ENCODE measurements at regions not wholly inside any gene's neighbourhood (a gene's known extent, or its start where the extent isn't known, plus 50 kb on each side); places are given as distances from the start of the nearest gene placed in this dataset.

DNA sequence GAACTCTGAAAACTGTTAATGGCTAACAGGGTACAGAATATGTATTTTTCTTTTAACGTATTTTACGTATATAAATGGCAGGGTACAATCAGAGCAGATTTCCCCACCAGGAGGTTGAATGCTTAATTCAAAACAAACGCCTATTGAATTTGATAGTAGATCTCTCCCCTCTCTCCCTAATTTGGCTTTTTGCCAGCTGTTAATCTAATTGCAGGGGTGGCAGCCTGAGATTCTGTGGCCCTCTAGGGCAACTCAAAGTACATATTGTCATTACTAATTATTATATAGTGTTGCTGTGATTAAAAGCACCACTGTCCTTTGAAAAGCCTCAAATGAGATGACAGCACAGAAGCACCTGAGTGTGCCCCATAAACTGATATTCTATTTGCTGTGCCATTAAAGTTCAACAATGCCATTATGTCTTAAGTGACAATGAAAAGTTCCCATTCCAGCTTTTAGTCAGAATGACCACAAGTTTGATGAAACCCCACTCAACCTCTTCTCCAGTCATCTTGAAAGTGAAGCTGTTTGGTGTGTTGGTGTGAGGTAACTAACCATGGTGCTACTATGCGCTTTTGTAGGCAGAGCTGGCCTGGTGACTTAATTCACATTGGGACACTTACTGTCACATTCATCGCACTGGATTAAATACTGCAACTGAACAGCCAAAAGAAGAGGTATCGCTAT is 351.4 kb downstream of the KCNRG start:
- TF ChIP-seq CEBPB (IDR thresholded peaks at IDR 0.05; ENCODE audit: low read depth, low read length): no peak
- TF ChIP-seq SMC3 (IDR thresholded peaks at IDR 0.05; ENCODE audit: low read depth, low read length): no peak
- TF ChIP-seq, protein P1, sequence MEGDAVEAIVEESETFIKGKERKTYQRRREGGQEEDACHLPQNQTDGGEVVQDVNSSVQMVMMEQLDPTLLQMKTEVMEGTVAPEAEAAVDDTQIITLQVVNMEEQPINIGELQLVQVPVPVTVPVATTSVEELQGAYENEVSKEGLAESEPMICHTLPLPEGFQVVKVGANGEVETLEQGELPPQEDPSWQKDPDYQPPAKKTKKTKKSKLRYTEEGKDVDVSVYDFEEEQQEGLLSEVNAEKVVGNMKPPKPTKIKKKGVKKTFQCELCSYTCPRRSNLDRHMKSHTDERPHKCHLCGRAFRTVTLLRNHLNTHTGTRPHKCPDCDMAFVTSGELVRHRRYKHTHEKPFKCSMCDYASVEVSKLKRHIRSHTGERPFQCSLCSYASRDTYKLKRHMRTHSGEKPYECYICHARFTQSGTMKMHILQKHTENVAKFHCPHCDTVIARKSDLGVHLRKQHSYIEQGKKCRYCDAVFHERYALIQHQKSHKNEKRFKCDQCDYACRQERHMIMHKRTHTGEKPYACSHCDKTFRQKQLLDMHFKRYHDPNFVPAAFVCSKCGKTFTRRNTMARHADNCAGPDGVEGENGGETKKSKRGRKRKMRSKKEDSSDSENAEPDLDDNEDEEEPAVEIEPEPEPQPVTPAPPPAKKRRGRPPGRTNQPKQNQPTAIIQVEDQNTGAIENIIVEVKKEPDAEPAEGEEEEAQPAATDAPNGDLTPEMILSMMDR (conservative IDR thresholded peaks at IDR 0.05; ENCODE audit: low read depth, low read length): no peak
- no peak for TF ChIP-seq POLR2A (IDR thresholded peaks at IDR 0.05; ENCODE audit: low read depth, low read length)
- TF ChIP-seq, protein P2, sequence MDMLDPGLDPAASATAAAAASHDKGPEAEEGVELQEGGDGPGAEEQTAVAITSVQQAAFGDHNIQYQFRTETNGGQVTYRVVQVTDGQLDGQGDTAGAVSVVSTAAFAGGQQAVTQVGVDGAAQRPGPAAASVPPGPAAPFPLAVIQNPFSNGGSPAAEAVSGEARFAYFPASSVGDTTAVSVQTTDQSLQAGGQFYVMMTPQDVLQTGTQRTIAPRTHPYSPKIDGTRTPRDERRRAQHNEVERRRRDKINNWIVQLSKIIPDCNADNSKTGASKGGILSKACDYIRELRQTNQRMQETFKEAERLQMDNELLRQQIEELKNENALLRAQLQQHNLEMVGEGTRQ (IDR thresholded peaks at IDR 0.05; ENCODE audit: low read depth, low read length): no peak
- TF ChIP-seq, protein P3, sequence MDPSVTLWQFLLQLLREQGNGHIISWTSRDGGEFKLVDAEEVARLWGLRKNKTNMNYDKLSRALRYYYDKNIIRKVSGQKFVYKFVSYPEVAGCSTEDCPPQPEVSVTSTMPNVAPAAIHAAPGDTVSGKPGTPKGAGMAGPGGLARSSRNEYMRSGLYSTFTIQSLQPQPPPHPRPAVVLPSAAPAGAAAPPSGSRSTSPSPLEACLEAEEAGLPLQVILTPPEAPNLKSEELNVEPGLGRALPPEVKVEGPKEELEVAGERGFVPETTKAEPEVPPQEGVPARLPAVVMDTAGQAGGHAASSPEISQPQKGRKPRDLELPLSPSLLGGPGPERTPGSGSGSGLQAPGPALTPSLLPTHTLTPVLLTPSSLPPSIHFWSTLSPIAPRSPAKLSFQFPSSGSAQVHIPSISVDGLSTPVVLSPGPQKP (IDR thresholded peaks at IDR 0.05; ENCODE audit: borderline replicate concordance, low read depth, low read length): no peak
- no peak for TF ChIP-seq RFX5 (IDR thresholded peaks at IDR 0.05; ENCODE audit: low read depth, low read length)
- no peak for TF ChIP-seq NFE2L2 (IDR thresholded peaks at IDR 0.05; ENCODE audit: low read depth, low read length)
